ENCODE measurements at regions not wholly inside any gene's neighbourhood (a gene's known extent, or its start where the extent isn't known, plus 50 kb on each side); places are given as distances from the start of the nearest gene placed in this dataset.
"Not testable (repeated sequence)": the region's sequence is repeated elsewhere in the genome, so short reads cannot be mapped to it uniquely, and the experiment has no call there.

GRCh38 chr11:121917482-121917881 is 198.5 kb downstream of the BLID start:
- TF ChIP-seq CTCF (IDR thresholded peaks at IDR 0.05; ENCODE audit: insufficient read depth, low read length, poor library complexity, severe bottlenecking): no peak
- Histone ChIP-seq H3K36me3 (ENCODE audit: control insufficient read depth, insufficient read depth, low read length) (no peaks in the 10 kb centered on the region), H3K27me3 (replicated peaks; ENCODE audit: control insufficient read depth, insufficient read depth, low read length) (no peaks in the 10 kb centered on the region), H3K4me3 (replicated peaks; ENCODE audit: low read depth, low read length) (no peak overlapping the region)
- DNase-seq (ENCODE audit: extremely low read depth, insufficient read length): no peak

- Histone ChIP-seq H3K27me3 (replicated peaks; ENCODE audit: control insufficient read depth, insufficient read depth, low read length) (no peaks in the 10 kb centered on the region), H3K36me3 (ENCODE audit: control insufficient read depth, insufficient read depth, low read length) (no peaks in the 10 kb centered on the region), H3K4me3 (replicated peaks; ENCODE audit: low read depth, low read length) (no peak overlapping the region)
- TF ChIP-seq CTCF (IDR thresholded peaks at IDR 0.05; ENCODE audit: insufficient read depth, low read length, poor library complexity, severe bottlenecking): no peak
- no peak for DNase-seq (ENCODE audit: extremely low read depth, insufficient read length)
Observed at GRCh38 chr11:121914508-121915059, 201.4 kb downstream of the BLID start.

GRCh38 chr11:121909596-121909995 is 206.4 kb downstream of the BLID start:
- H3K27me3 ChIP-seq (replicated peaks; ENCODE audit: control insufficient read depth, insufficient read depth, low read length): no peaks in the 10 kb centered on the region
- H3K4me3 ChIP-seq (replicated peaks; ENCODE audit: low read depth, low read length): no peak overlapping the region
- DNase-seq (ENCODE audit: extremely low read depth, insufficient read length): no peak
- no peak for TF ChIP-seq CTCF (IDR thresholded peaks at IDR 0.05; ENCODE audit: insufficient read depth, low read length, poor library complexity, severe bottlenecking)
- no peaks in the 10 kb centered on the region for H3K36me3 ChIP-seq (ENCODE audit: control insufficient read depth, insufficient read depth, low read length)

GRCh38 chr11:121907379-121907778 is 208.6 kb downstream of the BLID start:
- Histone ChIP-seq H3K27me3 (replicated peaks; ENCODE audit: control insufficient read depth, insufficient read depth, low read length) (no peaks in the 10 kb centered on the region), H3K4me3 (replicated peaks; ENCODE audit: low read depth, low read length) (no peak overlapping the region), H3K36me3 (ENCODE audit: control insufficient read depth, insufficient read depth, low read length) (no peaks in the 10 kb centered on the region)
- TF ChIP-seq CTCF (IDR thresholded peaks at IDR 0.05; ENCODE audit: insufficient read depth, low read length, poor library complexity, severe bottlenecking): no peak
- no peak for DNase-seq (ENCODE audit: extremely low read depth, insufficient read length)

GRCh38 chr11:121904148-121904547 is 211.9 kb downstream of the BLID start:
- no peak overlapping the region for H3K4me3 ChIP-seq (replicated peaks; ENCODE audit: low read depth, low read length)
- DNase-seq (ENCODE audit: extremely low read depth, insufficient read length): no peak
- no peak for TF ChIP-seq CTCF (IDR thresholded peaks at IDR 0.05; ENCODE audit: insufficient read depth, low read length, poor library complexity, severe bottlenecking)
- peaks cover 2% of the 10 kb centered on the region for H3K27me3 ChIP-seq (replicated peaks; ENCODE audit: control insufficient read depth, insufficient read depth, low read length)
- H3K36me3 ChIP-seq (ENCODE audit: control insufficient read depth, insufficient read depth, low read length): no peaks in the 10 kb centered on the region

- no peak overlapping the region for H3K4me3 ChIP-seq (replicated peaks; ENCODE audit: low read depth, low read length)
- no peaks in the 10 kb centered on the region for H3K36me3 ChIP-seq (ENCODE audit: control insufficient read depth, insufficient read depth, low read length)
- peaks cover 2% of the 10 kb centered on the region for H3K27me3 ChIP-seq (replicated peaks; ENCODE audit: control insufficient read depth, insufficient read depth, low read length)
- DNase-seq (ENCODE audit: extremely low read depth, insufficient read length): no peak
- no peak for TF ChIP-seq CTCF (IDR thresholded peaks at IDR 0.05; ENCODE audit: insufficient read depth, low read length, poor library complexity, severe bottlenecking)
Observed at GRCh38 chr11:121901886-121902285, 214.1 kb downstream of the BLID start.

GRCh38 chr11:121901417-121901816 is 214.6 kb downstream of the BLID start:
- H3K27me3 ChIP-seq (replicated peaks; ENCODE audit: control insufficient read depth, insufficient read depth, low read length); DNase-seq (ENCODE audit: extremely low read depth, insufficient read length); H3K36me3 ChIP-seq (ENCODE audit: control insufficient read depth, insufficient read depth, low read length): not testable (repeated sequence)

More at GRCh38 chr11:121901417-121901816, 214.6 kb downstream of the BLID start:
- H3K4me3 ChIP-seq (replicated peaks; ENCODE audit: low read depth, low read length): not testable (repeated sequence)
